ENCODE measurements at regions not wholly inside any gene's neighbourhood (a gene's known extent, or its start where the extent isn't known, plus 50 kb on each side); places are given as distances from the start of the nearest gene placed in this dataset.

GRCh38 chr10:3588346-3588745 lies 196.7 kb downstream of the KLF6 start:
- no peak for TF ChIP-seq GATA3 (IDR thresholded peaks at IDR 0.05; ENCODE audit: low read depth, low read length)
- no peak for TF ChIP-seq GATA2 (IDR thresholded peaks at IDR 0.05; ENCODE audit: low read depth, low read length)

Data from SH-SY5Y (cell line).